OCI-LY7 (cell line): ENCODE measurements at regions not wholly inside any gene's neighbourhood (a gene's known extent, or its start where the extent isn't known, plus 50 kb on each side); places are given as distances from the start of the nearest gene placed in this dataset.

Experiments
- CTCF ChIP-seq: fragments of 200-600 bp; sonication (generic); conservative IDR thresholded peaks from 2 replicates; pipeline ENCODE4 v1.5.1; 2014; ENCODE audit warnings: mild to moderate bottlenecking, antibody characterized with exemption, low read length, moderate library complexity, mixed read lengths
- EZH2phosphoT487 ChIP-seq: fragments of 200-600 bp; sonication (generic); IDR thresholded peaks from 2 replicates; pipeline ENCODE4 v1.6.1; 2018; ENCODE audit warnings: low read depth, borderline replicate concordance, mild to moderate bottlenecking, mixed run types, antibody characterized with exemption, low read length, moderate library complexity, mixed read lengths

GRCh38 chr10:131746241-131746711 is 154.5 kb upstream of the PPP2R2D start:
- TF ChIP-seq CTCF (no peak), EZH2phosphoT487 (no peak)
